HG03565 (cell line): ENCODE measurements at regions not wholly inside any gene's neighbourhood (a gene's known extent, or its start where the extent isn't known, plus 50 kb on each side); places are given as distances from the start of the nearest gene placed in this dataset.

Experiments used
- ATAC-seq: cut with Tn5 transposase; IDR thresholded peaks from one replicate; pipeline ENCODE4 v1.9.1; 2021; ENCODE audit warnings: mild to moderate bottlenecking, moderate library complexity; ENCODE audit not compliant: unreplicated experiment

DNA sequence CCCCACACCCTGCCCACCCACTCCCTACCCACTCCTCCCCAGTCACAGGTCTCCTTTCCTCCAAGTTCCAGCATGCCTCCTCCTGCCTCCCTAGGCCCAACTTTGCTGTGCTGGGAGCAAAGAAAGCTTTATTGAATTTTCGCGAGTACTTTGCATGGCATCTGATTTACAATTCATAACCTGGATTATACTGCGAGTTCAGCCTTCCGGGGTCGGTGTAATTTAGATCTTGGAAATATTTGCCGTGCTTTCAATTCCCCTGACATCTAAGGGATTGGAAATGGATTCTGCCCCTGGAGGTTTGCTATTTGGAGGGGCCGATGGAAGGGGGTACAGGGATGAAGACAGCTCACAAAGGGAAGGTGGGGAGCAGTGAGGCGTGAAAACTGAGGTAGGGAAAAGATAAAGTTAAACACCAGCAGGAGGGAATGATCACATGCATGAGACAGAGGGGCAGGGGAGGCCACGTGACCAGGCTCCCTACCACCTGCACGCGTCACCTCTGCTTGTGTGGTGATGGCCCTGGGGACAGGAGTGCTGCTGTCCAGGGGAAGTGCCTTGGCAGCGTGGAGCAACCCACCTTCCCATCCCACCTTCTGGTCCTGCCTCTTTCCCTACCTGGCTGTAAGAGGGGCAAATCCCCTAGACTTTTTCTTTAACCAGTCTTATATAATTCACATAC is 132.3 kb upstream of the RPL38 start:
- ATAC-seq: no peak

DNA sequence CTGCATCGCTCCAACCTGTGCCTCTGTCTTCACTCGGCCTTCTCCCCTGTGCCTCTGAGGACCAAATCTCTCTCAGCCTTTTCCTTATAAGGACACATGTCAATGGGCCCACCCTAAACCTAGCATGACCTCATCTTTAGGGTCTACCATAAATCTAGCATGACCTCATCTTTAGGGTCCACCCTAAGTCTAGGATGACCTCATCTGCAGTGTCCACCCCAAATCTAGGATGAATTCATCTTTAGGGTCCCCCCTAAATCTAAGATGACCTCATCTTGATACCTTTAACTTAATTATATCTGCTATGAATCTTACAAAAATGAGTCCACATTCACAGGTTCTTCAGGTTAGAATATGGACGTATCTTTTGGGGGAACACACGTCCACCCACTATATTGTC is 131.1 kb upstream of the RPL38 start:
- ATAC-seq: no peak

DNA sequence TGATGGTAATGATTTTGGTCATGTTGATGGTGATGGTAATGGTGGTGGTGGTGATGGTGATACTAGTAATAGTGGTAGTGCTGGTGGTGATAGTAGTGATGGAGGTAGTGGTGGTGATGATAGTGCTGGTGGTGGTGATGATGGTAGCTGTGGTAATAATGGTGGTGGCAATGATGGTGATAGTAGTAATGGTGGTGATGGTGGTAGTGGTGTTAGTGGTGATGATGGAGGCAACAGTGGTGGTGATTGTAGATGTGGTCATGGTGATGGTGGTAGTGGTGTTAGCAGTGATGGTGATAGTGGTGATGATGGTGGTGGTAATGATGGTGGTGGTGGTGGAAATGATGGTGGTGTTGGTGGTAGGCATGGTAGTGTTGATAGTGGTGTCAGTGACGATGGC is 127.0 kb upstream of the RPL38 start:
- ATAC-seq: no peak

DNA sequence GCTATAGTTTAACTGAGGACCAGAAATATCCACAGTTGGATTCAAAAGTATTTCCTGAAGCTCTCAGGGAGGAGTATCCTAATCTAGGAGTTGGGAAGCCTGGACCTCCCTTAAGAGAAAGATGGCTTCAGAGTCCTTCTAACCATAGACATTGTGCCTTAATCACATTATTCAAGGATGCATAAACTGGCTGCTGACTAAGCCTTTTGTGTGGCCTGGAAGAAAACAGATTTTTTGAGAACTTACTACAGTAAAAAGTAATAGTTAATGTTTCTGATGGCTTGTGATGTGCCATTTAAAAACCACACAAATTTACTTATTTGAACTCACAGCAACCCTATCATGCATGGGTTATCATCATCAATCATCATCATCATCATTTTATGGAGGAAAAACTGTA is 126.2 kb upstream of the RPL38 start:
- ATAC-seq: no peak

DNA sequence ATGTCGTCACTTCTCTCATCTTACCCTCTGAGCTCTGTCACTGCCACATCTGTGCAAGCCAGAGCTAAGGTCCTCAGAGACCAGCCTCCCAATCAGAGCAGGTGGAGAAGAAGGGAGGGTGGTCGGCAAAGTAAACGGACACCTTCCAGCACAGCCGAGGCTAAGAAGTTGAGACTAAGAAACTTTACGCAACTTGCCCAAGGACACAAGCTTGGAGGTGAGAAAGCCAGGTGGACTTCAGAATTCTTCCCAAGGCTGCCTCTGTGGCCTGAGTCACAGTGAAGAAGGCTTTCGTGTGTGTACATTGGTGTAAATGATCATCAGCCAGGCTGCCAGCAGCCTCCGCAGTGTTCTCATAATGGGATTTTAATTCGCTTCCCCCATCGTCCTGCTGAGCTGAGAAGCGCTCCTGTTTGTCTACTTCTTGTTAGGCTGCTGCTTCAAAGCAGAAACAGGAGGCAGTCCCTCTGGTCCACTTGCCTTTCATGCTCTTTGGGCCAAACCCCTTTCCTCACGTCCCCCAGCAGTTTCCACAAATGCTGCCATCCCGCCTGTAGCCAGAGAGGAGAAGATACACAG is 125.0 kb upstream of the RPL38 start:
- no peak for ATAC-seq

DNA sequence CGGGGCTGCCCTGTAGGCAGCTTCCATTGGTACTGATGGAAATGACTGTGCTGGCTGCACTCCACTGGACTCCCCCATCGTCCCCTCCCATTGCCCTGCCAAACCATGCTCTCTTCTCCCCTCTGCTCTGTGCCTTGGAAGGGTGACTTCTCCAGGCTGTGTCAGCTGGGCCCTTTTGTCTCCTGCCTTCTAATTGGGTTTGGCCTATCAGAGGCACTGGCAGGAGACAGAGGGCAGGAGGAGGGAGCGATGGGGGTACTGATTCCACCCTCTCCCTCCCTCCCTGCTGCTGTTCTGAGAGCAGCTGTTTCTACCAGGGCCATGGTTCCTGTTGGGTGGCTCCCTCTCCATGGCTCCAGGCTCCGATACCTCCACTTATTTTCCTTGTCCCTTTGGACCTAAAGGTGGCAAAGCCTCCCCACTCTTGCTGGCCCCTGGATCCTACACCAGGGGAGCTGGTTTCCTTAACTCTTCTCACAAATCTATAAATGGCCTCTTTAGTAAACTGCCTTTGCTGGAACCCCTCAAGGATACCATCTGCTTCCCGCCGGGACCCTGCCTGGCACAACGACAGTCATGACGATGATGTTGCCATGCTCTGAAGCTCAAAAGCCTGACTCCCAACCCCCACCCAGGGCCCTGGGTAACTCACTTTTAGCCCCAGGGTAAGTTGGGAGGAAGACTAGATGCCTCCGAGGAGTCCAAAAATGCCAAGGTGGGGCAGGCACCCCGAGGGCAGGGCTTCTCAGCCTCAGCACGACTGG is 123.8 kb upstream of the RPL38 start:
- no peak for ATAC-seq

DNA sequence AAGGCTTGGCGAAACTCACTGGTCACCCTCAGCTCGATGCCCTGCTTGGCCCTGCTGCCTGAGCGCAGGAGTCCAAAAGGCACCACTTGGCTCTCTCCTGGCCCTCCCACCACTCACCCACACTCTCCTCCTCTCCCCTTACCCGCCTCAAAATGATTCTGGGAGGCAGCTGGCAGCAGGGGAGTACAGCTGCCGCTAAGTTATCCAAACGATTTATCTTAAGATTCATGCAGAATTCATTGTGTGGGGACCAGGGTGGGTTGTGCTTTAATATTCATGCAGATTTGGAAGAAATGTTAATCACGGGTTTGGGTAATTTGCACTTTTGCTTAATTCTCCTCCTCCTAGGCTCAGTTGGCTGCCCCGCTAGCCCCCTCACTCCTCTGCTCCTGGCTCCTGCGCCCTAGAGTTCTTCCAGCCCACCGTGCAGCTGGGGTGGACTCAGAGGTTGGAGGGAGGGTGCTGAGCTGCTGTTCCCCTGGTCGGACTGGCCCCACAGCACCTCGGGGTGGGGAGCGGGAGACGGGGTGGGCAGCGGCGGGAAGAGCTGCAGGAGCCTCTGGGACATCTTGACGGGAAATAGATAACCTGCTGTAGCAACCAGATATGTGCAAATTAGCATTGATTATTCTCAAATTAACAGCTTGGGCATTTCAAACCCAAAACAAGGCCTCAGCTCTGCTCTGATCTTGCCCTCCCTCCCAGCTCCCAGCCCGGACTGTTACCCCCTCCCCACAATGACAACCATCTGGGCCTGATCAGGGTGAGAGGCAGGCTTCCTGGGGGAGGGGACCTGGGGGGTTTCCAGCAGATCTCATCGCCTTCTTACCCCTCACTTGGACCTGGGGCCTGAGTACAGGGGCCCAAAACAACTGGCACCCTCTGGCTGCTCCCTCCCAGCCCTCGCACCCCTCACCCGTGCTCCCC is 122.6 kb upstream of the RPL38 start:
- ATAC-seq: no peak

DNA sequence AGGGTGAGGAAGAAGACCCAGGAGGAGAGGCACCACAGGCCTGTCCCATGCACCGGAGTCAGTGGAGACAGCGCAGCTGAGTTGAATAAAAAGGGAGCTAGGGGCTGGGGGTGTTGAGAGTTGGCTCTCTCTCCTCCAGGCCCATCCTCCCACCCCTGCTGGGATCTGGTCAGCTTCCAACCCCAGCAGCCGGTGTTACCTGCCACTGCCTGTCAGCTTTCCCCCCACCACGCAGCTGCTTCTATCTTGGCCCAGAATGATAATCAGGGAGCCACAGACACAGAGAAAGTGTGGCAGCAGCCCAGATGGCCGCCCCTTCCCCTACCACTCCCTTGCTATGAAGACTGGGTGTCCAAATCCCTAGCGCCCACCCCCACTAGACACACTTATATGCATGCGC is 120.6 kb upstream of the RPL38 start:
- ATAC-seq: no peak

DNA sequence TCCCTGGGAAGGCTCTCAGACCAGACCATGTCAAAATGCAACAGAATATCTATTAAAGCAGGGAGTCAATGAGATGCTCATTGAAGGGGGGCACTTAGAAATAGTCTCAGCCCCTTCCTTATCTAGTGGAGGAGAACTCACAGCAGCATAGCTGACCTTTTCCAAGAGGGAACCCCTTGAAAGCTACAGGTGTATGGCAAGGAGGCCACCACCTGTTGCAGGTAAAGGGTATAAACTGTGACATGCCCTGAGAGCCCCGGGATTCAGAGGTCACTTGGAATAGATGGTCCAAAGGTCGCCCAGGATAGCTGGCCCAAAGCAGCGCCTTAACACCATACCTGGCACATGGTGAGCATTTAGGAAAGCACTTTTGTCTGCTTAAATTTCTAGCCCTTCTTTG is 120.2 kb upstream of the RPL38 start:
- no peak for ATAC-seq

DNA sequence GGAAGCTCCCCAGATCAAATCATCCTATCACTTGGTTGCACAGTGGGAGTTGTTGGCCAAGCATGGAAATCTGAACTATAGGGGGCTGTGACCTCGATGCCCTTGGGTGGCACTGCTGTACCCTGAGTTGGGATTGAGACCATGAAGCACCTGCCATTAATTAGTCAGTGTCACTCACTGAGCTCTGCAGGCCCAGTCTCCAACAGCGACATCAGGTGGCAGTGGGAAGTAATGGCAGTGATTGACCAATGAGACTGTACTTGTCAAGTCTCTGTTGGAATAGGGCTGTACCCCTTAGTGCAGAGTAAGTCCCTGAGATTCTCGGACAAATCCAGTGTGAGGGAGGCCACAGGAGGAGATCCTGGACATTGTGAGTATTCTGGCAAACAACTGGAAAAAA is 118.0 kb upstream of the RPL38 start:
- no peak for ATAC-seq

DNA sequence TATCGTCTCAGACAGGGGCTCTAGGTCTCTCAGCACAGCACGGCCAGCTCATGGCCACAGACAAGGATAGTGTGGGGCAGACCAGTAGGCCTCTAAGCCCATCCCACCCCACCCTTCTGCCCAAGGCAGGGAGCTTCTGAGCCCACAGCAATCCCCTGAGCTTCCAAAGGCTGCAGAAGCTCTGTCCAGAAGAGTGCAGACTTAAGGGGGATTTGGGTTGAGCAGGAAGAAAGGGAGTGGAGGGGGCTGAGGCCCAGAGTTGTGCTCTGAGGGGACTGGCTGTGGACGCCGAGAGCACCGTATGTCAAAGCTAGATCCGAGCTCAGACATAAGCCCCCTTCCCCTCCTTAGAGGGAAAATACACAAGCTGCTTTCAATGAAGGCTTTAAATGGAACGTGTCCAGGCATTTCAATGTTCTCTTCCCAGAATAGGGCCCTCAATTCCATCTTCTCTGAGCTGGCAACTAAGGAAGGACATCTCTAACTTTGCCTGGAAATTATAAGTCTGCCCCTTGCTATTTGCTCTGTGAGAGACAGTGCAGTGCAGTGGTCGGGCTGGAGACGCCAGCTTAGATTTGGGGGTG is 116.4 kb upstream of the RPL38 start:
- ATAC-seq: no peak

DNA sequence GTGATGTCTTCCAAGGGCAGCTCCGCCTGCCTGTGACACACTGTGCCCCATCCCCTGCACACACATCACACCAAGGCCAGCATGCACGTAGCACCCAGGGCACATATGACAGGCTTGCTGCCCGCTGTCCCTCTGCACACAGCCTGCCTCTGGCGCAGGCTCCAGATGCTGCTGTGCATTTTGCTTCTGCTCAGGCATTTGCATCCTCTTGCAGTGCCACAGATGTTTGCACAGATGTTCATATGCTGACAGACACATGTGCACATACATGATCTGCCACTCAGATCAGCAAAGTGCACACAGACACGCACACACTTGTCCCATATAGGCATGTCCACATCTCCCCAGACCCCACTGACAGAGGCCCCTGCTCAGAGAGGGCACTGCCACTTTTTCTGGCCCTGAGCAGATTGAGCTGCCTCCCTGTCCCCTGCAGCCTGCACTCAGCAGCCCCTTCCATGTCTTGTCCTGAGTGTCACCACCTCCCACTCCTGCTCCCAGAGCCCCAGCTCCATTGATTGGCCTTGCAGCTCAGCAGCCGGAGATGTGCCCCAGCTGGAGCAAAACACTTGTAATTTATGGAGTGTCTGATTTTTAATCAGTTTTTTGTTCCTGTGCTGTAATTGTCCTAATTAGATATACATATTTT is 115.1 kb upstream of the RPL38 start:
- no peak for ATAC-seq

DNA sequence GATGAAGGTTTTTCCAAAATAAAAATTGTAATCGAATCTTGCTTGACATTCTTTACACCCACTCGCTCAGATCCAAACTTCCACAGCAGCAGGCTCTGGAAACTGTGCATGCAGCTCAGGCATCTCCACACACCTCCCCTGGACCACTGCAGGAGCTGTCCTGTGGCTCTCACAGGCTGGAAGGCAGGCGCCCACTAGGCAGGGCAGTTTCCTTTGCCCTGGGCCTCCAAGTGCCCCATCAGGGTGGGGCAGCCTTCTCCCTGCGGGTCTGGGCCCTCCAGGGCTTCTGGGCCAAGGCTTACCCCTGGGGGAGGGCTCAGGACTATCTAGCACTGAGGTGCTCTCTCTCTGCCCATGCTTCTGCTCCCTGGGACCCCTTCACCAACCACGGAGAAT is 114.5 kb upstream of the RPL38 start:
- no peak for ATAC-seq

DNA sequence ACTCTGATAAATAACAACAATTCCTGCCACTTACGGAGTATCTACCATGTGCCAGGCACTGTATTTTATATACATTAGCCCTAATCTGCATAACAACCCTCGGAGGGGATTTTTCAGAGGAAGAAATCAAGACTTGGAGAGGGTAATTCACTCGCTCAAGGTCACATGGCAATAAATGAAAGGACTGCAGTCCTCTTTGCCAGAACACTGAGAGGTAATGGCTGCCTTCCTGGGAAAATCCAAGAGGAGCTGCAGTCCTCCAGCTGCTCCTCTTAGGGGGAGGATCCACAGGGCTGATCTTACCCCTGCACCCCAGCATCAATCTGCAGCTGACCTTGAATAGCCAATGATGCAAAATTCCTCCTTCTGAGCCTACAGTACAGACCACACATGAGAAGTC is 114.1 kb upstream of the RPL38 start:
- ATAC-seq: no peak

DNA sequence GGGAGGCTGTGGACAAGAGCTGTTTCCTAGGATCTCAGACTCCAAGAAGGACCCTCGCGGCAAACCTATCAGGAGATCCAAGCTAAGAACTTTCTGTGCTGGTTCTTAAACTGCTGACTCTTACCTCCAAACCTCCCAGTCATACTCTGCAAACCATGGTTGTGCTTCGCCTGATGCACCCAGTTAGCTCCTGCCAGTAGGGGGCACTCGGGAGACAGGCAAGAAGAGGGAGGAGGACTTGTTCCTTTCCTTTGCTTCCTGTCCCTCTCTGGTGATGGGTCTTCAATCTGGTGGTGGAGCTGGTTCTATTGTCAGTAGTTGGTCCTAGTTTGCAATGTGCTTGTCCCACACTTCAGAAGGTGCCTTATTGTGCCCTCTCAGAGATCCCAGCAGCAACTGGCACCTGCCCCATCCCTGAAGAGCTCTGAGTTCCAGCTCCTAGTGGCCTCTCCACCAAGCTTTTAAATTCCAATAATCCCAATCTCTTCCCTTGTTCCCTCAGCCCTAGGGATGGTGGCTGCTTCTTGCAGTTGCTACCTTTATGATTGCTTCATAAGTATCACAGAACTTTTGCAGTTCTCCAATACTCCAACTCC is 113.5 kb upstream of the RPL38 start:
- ATAC-seq: no peak

DNA sequence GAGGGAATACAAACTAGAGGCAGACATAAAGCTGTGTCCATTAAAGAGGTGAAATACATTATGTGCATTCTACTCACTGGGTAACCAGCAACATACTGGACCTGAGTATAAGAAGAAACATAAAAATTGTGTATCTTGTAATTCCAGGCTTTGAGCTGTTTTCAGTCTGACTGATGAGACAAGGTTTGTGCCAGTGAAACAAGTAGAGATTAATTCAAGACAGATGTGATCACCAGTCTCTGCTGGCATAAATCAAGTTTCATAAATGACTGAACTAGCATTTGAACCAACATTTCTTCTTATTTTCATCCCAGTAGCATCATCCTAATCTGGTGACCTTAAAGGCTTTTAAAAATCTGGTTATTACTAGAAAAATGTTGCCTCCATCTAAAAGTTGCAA is 108.8 kb upstream of the RPL38 start:
- ATAC-seq: no peak

DNA sequence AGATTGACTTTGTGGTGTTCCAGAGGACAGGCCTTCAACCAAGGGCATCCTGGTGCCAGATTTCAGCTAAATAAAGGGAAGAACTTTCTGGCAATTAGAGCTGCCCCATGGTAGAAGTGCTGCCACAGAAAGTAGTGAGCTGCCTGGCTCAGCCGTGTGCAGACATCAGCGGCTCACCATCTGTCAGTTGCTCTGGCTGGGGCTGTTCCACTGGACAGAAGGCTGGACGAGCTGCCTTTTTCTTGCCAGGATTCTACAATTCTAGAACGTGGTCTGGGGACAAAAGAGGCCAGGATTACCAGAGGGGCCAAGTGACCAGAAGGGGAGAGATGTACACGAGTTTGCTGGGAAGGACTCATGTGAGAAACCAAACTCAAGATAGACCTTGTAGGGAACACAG is 107.0 kb upstream of the RPL38 start:
- ATAC-seq: no peak

DNA sequence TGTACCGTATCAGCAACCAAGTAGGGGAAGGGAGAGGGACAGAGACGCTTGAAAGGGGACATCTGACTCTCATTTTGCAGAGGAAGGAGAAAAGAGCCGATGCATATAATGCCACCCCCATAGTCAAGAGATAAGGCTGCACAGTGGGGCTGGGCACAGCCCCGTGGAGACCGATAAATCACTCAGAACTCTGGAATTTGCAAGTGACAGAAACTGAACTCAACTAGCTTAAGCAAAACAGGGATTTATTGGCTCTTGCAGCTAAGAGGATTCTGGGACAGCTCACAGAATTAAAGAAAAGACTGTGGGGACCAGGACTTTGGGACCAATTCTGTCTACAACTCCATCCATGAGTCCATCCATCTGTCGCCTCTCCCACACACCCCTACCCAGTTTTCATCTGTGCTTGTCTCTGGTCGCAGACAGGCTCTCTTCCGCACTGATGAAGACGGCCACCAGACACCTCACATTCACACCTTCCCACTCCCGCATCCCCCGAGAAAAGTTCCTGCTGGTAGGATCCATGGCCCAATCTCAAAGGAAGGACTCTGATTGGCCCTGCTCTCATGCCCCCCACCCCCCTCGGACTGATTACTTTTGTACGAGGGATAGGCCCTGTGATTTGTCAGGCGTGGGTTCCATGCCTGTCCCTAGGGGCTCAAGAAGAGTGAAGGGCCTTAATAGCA is 105.9 kb upstream of the RPL38 start:
- ATAC-seq: no peak
